HUES64 (cell line): ENCODE measurements at regions not wholly inside any gene's neighbourhood (a gene's known extent, or its start where the extent isn't known, plus 50 kb on each side); places are given as distances from the start of the nearest gene placed in this dataset.

ENCODE experiments used
- H3K27ac ChIP-seq: 2 replicates; pipeline ENCODE4 v1.7.0; 2013; ENCODE audit warnings: low read depth, low read length, inconsistent platforms
- H3K27me3 ChIP-seq: 2 replicates; pipeline ENCODE4 v1.6.1; 2013; ENCODE audit warnings: mild to moderate bottlenecking, low read length; ENCODE audit not compliant: insufficient read depth
- H3K36me3 ChIP-seq: 2 replicates; pipeline ENCODE4 v1.6.1; 2013; ENCODE audit warnings: mild to moderate bottlenecking, low read length; ENCODE audit not compliant: insufficient read depth
- H3K4me1 ChIP-seq: 2 replicates; pipeline ENCODE4 v1.6.1; 2013; ENCODE audit warnings: mild to moderate bottlenecking, low read length, moderate library complexity; ENCODE audit not compliant: insufficient read depth
- H3K4me3 ChIP-seq: 2 replicates; pipeline ENCODE4 v1.5.1; 2013; ENCODE audit warnings: mild to moderate bottlenecking, low read length, moderate library complexity
- H3K9ac ChIP-seq: 2 replicates; pipeline ENCODE4 v1.6.1; 2013; ENCODE audit warnings: mild to moderate bottlenecking, low read depth, low read length
- H3K9me3 ChIP-seq: 2 replicates; pipeline ENCODE4 v1.6.1; 2013; ENCODE audit warnings: low read depth, low read length; ENCODE audit not compliant: insufficient read depth
- WGBS: fragments of 150-250, 120-280 bp; methylation state at CpG from one replicate; pipeline ENCODE4 v1.1.7; 2013; ENCODE audit warnings: missing lambda C conversion rate; 5-methylcytosine and 5-hydroxymethylcytosine counted together

GRCh38 chr7:35405461-35405860 lies 151.6 kb upstream of the TBX20 start:
- no peak overlapping the region for H3K9ac ChIP-seq
- 93% methylated on average over 4 of the region's 4 CpGs for WGBS
- H3K27me3 ChIP-seq = no peaks in the 10 kb centered on the region
- H3K9me3 ChIP-seq = no peaks in the 10 kb centered on the region
- H3K36me3 ChIP-seq = no peaks in the 10 kb centered on the region
- no peak overlapping the region for H3K4me3 ChIP-seq
- H3K27ac ChIP-seq = no peak overlapping the region
- H3K4me1 ChIP-seq = no peaks in the 10 kb centered on the region

GRCh38 chr7:35401217-35401879 lies 147.4 kb upstream of the TBX20 start:
- no peaks in the 10 kb centered on the region for H3K9me3 ChIP-seq
- H3K9ac ChIP-seq = no peak overlapping the region
- H3K4me1 ChIP-seq = no peaks in the 10 kb centered on the region
- H3K27ac ChIP-seq = no peak overlapping the region
- WGBS = 96% methylated on average over 8 of the region's 8 CpGs
- H3K4me3 ChIP-seq = no peak overlapping the region
- H3K36me3 ChIP-seq = no peaks in the 10 kb centered on the region
- H3K27me3 ChIP-seq = no peaks in the 10 kb centered on the region

- Histone ChIP-seq H3K9me3 (no peaks in the 10 kb centered on the region), H3K4me3 (no peak overlapping the region), H3K4me1 (no peaks in the 10 kb centered on the region), H3K9ac (no peak overlapping the region), H3K27me3 (no peaks in the 10 kb centered on the region), H3K27ac (no peak overlapping the region), H3K36me3 (no peaks in the 10 kb centered on the region)
- 96% methylated on average over 4 of the region's 4 CpGs for WGBS
Observed at GRCh38 chr7:35399840-35400239, 145.9 kb upstream of the TBX20 start.

- H3K36me3 ChIP-seq = no peaks in the 10 kb centered on the region
- no peak overlapping the region for H3K9ac ChIP-seq
- H3K4me3 ChIP-seq = no peak overlapping the region
- no peaks in the 10 kb centered on the region for H3K4me1 ChIP-seq
- no peaks in the 10 kb centered on the region for H3K9me3 ChIP-seq
- H3K27me3 ChIP-seq = no peaks in the 10 kb centered on the region
- H3K27ac ChIP-seq = no peak overlapping the region
Observed at GRCh38 chr7:35399216-35399615, 145.3 kb upstream of the TBX20 start.

GRCh38 chr7:35398518-35398917 lies 144.6 kb upstream of the TBX20 start:
- no peak overlapping the region for H3K4me3 ChIP-seq
- 85% methylated on average over 4 of the region's 4 CpGs for WGBS
- no peak overlapping the region for H3K27ac ChIP-seq

GRCh38 chr7:35390146-35390545 lies 136.2 kb upstream of the TBX20 start:
- Histone ChIP-seq H3K4me3 (no peak overlapping the region), H3K27ac (no peak overlapping the region), H3K27me3 (no peaks in the 10 kb centered on the region), H3K36me3 (no peaks in the 10 kb centered on the region), H3K9me3 (no peaks in the 10 kb centered on the region), H3K9ac (no peak overlapping the region), H3K4me1 (no peaks in the 10 kb centered on the region)
- 56% methylated on average over 5 of the region's 5 CpGs for WGBS

More at GRCh38 chr7:35398518-35398917, 144.6 kb upstream of the TBX20 start:
- H3K27me3 ChIP-seq = no peaks in the 10 kb centered on the region
- no peaks in the 10 kb centered on the region for H3K36me3 ChIP-seq
- H3K4me1 ChIP-seq = no peaks in the 10 kb centered on the region
- H3K9ac ChIP-seq = no peak overlapping the region
- no peaks in the 10 kb centered on the region for H3K9me3 ChIP-seq

- no peak overlapping the region for H3K27ac ChIP-seq
- no peaks in the 10 kb centered on the region for H3K9me3 ChIP-seq
- H3K4me1 ChIP-seq = no peaks in the 10 kb centered on the region
- no peaks in the 10 kb centered on the region for H3K27me3 ChIP-seq
- H3K36me3 ChIP-seq = no peaks in the 10 kb centered on the region
- no peak overlapping the region for H3K9ac ChIP-seq
- H3K4me3 ChIP-seq = no peak overlapping the region
- WGBS = 91% methylated on average over 3 of the region's 3 CpGs
Observed at GRCh38 chr7:35389636-35390035, 135.7 kb upstream of the TBX20 start.

- Histone ChIP-seq H3K4me1 (no peaks in the 10 kb centered on the region), H3K9me3 (no peaks in the 10 kb centered on the region), H3K27me3 (no peaks in the 10 kb centered on the region), H3K27ac (no peak overlapping the region), H3K4me3 (no peak overlapping the region), H3K9ac (no peak overlapping the region), H3K36me3 (no peaks in the 10 kb centered on the region)
- WGBS = 94% methylated on average over 12 of the region's 12 CpGs
Observed at GRCh38 chr7:35386816-35387706, 133.2 kb upstream of the TBX20 start.

GRCh38 chr7:35386082-35386815 lies 132.3 kb upstream of the TBX20 start:
- H3K27me3 ChIP-seq = no peaks in the 10 kb centered on the region
- H3K9ac ChIP-seq = no peak overlapping the region
- no peak overlapping the region for H3K4me3 ChIP-seq
- H3K27ac ChIP-seq = no peak overlapping the region
- no peaks in the 10 kb centered on the region for H3K36me3 ChIP-seq
- H3K4me1 ChIP-seq = no peaks in the 10 kb centered on the region
- 96% methylated on average over 8 of the region's 8 CpGs for WGBS
- no peaks in the 10 kb centered on the region for H3K9me3 ChIP-seq

GRCh38 chr7:35384761-35385700 lies 131.1 kb upstream of the TBX20 start:
- H3K36me3 ChIP-seq = no peaks in the 10 kb centered on the region
- no peak overlapping the region for H3K9ac ChIP-seq
- no peaks in the 10 kb centered on the region for H3K27me3 ChIP-seq
- no peaks in the 10 kb centered on the region for H3K4me1 ChIP-seq
- no peaks in the 10 kb centered on the region for H3K9me3 ChIP-seq
- H3K27ac ChIP-seq = no peak overlapping the region
- H3K4me3 ChIP-seq = no peak overlapping the region
- 89% methylated on average over 10 of the region's 10 CpGs for WGBS
